ENCODE measurements at regions not wholly inside any gene's neighbourhood (a gene's known extent, or its start where the extent isn't known, plus 50 kb on each side); places are given as distances from the start of the nearest gene placed in this dataset.

DNA sequence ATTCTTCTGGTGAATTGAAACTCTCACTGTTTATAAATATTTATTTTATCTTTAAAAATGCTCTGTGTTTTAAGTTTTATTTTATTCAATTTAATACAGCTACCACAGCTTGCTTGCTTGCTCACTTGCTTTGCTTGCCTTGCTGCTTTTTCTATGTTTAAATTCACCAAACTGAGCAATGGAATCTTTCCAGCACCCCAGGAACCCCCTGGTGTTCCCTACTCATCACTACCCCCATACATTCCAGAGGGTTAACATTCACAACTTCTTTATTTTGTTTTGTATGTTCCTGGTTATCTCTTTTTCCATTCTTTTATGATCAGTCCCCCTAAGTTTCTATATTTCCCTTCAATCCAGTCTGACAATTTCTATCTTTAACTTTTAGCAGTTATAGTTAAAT lies 166.5 kb upstream of the COL1A2 start:
- DNase-seq (ENCODE audit: low read depth in 3 of 3), result no peak

DNA sequence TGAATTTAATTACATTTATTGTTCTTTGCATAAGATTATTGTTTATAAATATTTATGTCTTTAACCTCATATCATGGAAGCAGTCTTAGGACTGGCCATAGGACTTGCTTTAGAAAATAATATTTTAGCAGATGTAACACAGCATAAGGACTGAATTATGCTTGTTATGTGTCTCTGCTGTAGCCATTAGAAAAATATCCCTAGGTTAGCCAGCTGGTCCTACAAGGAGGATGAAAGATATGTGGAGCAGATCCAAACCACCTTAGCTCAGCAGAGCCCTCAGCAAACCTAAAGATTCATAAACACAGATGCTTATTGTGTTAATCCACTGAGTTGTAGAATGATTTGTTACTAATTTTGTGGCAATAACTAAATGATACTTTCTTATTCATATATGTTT lies 166.0 kb upstream of the COL1A2 start:
- no peak for DNase-seq (ENCODE audit: low read depth in 3 of 3)

DNA sequence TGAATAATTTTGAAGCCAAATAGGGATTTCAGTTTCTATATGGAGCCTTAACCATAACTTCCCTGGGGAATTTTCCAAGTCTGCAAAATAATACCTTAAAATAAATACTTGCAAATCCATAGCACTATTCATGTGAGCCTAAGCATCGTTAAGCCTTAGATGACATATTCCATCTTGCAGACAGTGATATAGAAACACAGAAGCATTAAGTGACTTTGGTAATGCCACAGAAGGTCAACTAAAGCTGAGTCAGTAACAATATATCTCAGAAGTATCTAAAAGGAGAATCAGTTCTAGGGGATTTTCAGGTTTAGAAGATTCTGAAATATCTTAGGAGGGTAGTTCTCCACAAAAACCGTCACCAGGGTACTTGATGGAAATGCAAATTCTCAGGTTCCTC lies 163.4 kb upstream of the COL1A2 start:
- no peak for DNase-seq (ENCODE audit: low read depth in 3 of 3)

DNA sequence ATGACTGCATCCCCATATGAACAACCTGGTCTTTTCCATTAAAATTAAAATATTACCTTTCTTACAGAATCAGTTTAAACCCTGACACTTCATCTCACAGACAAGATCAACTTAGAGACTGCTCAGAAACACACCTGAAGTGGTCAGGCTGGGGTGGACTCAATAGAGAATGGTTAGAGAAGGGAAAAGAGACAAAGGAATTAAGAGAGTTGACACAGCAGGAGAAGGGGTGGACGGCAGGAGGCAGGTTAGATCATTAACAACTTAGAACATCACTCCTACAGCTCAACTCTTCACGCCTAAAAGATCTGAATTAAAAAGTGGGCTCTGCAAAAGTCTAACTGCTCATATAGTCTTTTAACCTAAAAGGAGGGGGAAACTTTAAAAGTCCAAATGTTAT lies 157.7 kb upstream of the COL1A2 start:
- DNase-seq (ENCODE audit: low read depth in 3 of 3), result no peak

DNA sequence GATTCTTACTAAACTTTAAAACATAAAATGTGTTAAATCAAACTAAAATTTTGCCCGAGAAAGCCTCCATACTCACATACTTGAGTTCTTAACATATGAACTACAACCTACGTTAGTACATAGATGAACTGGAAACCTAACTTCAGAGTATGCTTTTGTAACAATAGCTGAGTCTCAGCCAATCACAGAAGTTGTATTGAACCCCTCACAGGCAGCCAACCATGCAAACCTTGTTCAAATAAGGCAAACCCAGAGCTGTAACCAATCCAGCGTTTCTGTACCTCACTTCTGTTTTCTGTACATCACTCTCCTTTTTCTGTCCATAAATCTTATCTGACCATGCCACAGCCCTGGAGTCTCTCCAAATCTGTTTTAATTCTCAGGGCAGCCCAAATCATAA lies 157.3 kb upstream of the COL1A2 start:
- no peak for DNase-seq (ENCODE audit: low read depth in 3 of 3)

DNA sequence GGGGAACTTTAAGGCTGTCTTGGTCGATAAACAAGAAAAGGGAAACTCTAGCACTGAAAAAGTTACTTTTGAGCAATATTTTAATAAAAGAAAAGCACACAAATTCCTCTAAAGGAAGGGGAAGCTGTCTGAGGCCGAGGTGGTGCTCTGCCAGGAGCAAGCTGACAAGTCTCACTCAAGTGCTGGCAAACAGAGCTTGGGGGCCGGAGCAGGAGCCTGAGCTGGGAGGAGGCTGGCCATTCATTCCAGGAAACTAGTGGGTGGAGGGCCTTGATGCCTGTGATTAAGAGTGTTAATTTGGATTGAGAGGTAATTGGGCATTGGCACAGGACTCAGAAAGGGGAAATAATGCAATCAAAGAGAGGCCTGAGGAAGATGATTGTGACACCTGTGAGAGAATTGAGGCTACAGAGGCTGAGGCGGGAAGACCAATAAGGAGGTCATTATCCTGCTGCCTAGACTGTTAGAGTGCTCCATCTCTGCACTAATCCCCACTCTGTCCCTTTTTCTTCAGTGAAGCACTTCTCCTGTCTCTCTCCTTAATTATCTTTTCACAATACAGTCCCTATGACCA lies 154.9 kb upstream of the COL1A2 start:
- no peak for DNase-seq (ENCODE audit: low read depth in 3 of 3)

DNA sequence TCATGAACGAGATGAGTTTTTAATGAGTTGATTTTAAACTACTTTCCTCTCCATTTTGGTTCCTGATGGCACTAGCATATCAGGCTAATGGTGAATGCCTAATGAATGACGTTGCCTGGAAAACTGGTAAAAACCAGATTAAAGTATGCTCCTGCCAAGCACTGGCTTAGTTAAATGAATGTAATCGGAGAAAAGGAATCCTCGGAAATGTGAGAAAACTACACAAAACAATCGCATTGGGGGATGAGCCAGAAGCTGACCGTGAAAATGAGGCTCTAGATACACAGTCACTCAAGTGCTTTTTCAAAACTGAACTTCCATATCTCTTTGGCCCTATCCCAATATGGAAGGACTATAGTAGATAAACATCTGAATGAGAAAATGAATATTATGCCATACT lies 153.8 kb upstream of the COL1A2 start:
- DNase-seq (ENCODE audit: low read depth in 3 of 3), result no peak

DNA sequence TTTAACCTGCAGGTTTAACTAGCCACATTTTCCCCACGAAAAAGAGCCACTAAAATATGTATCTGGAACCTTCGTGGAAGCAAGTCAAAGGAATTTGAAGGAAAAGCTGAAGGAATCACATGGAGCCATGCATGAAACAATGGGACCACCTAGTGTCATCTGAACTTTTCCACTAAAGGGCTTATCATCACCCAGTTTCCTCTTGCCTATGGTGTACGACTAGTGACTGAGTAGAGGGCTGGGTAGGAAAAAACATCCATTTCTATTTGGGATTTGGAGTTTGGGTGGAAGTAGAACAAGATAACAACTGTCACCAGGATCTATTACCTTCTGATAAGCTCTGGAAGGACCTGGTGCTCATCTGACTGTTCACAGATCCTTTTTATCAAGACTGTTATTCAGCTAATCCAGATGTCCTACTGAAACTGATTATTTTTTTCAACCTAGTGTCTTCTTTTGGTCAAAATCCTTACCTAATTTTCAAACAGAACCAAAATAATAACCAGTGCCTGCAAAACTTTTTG lies 153.2 kb upstream of the COL1A2 start:
- no peak for DNase-seq (ENCODE audit: low read depth in 3 of 3)

DNA sequence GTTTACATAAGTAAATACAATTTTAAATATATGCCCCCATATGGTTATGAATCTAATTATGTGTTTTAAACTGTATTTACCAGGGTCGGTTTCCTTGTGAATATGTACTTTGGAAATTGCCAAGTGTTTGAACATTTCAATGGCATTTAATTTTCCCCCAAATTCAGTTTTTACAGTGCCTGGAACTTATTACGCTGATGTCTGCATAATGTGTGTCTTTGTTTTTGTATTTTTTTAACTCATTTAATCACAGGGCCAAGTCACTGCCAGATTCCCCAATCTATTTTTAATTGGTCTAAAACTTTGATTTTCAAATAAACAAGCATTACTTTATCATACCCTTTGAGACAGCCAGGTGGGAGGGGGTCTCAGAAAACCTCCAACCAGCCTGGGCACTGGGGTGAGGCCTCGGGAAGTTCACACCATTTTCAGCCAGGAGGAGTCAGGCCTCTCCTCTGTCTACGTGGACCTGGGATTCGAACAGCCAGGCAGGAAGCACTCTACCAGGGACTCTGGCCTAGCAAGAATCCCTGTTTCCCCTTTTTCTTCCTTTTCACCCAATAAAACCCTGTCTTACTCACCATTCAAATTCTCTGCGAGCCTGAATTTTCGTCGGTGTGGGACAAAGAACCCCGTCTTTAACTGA lies 151.5 kb upstream of the COL1A2 start:
- DNase-seq (ENCODE audit: low read depth in 3 of 3), result no peak

DNA sequence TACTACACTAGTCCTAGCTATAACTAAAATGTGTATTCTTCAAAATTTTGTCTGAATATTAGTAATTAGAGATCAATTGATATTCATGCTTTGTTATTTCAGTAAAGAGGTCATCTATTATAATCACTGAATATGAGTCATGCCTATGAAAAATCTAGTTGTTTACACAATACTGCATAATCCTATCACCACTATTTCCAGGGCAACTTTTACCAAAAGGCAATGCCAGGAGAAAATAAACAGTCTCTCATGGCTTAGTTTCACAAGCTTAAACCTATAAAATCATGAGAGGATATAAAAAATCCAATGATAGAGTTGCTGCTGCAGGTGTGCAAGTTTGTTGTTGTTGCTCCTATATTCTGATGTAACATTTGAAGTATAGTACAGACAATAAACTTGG lies 149.9 kb upstream of the COL1A2 start:
- DNase-seq (ENCODE audit: low read depth in 3 of 3), result no peak

DNA sequence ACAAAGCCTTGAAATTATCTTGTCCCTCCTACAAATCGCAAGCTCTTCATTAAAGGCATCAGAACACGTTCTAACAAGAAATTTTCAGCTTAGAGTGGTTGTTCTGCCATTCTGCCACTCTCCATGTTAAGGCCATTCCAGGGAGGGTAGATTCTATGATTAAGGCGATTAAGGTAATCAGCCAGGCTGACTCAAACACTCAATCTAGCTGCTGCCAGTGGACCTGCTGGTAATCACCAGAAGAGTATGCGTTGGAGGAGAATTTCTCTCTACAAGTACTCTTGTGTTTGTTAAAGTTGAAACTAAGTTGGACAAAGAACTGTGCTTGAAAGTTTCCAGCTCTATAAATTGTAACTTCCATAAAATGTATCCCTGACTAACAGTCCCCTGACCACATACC lies 149.2 kb upstream of the COL1A2 start:
- no peak for DNase-seq (ENCODE audit: low read depth in 3 of 3)

DNA sequence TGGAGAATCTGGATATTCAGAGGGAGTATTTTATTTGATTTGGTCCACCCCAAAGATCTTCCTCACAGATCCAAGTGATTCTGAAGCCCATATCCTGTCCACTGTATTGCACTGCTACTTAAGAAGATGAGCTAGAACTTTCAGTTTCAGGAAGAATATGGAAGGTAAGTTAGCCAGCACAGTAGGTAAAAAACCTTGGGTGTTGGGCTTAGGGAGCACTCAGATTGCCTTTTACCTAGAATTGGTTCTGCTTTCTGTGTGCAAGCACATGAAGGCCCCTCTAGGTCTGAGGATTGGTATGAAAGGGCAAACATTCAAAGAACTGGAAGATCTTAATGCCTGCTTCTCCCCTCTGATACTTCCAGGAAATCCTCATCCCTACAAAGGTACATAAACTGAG lies 146.7 kb upstream of the COL1A2 start:
- no peak for DNase-seq (ENCODE audit: low read depth in 3 of 3)

DNA sequence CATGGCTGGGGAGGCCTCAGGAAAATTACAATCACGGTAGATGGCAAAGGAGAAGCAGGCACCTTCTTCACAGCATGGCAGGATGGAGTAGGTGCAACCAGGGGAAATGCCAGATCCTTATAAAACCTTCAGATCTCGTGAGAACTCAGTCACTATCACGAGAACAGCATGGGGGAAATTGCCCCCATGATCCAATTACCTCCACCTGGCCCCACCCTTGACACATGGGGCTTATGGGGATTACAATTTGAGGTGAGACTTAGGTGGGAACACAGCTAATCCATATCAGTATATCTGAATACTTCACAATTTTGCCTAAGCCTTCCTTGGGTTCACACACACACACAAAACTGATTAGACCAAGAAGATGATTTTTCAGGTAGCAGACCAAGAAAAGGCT lies 145.1 kb upstream of the COL1A2 start:
- no peak for DNase-seq (ENCODE audit: low read depth in 3 of 3)

DNA sequence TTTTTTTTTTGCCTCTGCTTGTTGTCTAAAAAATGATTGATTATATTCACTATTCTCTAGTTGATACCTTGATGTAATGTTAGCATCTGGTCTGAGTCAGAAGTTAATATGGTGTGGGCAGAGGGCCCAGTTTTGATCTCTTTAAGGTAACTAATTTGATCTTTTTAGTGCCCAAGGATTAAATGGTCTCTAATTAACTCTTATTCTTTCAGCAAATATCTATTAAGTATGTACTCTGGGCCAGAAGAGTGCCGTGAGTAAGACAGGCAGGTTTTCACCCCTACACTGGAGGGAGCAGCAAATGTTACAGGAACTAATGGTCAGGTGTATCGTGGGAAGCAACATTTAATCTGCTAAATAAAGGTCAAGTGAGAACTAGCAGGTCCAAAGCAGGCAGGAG lies 144.6 kb upstream of the COL1A2 start:
- no peak for DNase-seq (ENCODE audit: low read depth in 3 of 3)

DNA sequence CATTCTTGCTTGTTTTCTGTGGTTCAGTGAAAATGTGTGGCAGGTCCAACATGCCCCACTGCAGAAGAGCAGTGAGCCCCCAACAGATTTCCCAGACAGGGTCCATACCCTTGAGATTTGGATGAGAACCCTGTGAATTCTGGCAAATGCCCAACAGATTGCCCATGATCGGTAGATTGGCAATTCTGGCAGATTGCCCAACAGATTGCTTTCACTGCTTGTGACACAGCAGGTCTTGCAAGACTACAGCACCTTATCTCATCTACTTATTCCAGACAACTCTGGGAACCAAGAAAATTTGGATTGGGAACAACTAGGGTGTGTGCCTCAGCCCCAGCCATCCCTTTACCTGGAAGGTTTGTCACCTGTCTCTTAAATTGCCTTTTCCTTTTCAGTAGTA lies 143.7 kb upstream of the COL1A2 start:
- no peak for DNase-seq (ENCODE audit: low read depth in 3 of 3)

DNA sequence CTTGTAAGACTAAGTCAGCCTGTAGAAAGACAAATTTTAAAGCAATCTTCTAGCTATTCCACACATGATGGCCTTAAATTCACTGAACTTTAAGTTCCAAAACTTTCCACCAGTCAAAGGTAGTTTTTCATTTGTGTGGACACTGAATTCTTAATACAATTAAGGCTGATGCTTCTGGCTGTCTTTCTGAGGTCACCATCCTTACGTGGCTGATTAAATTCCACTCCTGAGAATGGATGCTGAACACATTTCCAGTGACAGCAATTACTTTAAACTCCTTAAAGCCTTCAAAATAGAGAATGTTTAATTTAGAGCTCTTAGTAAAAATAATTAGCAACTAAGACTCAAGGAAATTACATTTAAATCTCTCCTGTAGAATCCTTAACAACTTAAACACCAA lies 142.6 kb upstream of the COL1A2 start:
- no peak for DNase-seq (ENCODE audit: low read depth in 3 of 3)

DNA sequence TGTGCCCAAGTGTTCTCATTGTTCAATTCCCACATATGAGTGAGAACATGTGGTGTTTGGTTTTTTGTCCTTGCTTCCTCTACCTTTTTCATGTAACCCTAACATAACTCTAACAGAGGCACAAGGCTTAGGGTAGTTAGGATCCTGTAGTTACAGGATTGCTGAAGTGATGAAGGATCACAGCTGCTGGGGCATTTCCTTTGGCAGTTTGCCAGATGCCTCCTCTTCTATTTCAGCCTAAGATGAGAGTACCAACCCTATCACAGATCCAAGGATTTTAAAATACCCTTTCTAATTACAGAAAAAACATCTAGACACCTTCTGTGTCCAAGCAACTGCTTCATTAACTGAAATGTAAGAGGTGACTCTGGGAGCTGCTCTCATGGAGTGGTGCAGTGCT lies 141.7 kb upstream of the COL1A2 start:
- DNase-seq (ENCODE audit: low read depth in 3 of 3), result no peak

DNA sequence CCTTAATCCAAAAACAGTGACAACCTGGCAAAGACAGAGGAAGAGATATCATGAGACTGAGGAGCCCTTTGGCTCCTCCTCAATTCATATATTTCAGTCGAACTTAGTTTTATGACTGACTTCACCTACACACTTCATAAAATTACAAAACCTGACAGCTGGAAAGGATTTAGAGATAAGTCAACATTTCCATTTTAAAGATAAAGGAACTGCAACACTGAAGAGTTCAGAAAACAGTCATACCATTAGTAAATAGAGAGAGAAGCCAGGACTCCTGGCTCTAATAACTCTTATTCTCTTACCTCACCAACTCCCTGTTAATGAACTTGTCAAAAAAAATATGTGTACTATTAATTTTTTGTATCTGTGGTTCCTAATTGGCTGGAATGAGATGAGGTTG lies 141.0 kb upstream of the COL1A2 start:
- DNase-seq (ENCODE audit: low read depth in 3 of 3), result no peak

DNA sequence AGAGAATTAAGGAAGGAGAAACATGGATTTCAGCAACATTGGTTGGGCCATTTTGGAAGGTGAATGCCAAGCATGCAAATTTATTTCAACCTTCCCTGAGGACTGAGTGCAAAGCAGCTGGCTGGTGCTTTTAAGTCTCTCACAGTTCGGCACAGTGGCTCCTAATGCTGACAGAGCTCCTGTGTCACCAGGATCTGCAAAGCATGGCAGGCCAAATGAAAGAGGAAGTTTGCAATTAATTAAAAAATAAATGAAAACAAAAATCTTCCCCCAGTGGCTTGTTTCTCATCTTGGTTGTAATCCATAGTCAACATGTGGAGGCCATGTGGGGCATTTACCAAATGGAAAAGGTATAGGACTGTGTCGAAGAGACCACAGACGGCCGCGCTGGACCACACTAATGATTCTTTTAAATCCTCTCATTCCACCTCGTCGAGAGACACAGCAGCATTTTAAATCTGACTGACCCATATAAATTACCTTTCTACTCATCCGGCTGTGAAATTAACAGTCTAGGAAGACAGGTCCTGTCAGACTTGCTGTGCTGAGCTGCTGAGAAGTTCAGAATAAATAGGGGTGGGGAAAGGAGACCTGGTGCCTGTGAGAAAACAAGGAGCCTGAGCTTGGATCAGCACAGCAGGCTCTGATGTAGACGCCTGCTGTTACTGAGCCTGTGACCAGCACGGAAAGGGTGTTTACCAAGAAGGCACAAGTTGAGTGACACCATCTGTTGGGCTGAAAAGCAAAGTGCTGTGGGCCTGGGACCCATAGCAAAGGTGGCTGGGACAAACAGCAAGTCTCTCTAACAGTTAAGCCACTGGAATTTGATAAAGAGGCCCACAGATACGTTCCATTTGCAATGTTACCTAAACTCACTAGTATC lies 136.0 kb upstream of the COL1A2 start:
- DNase-seq (ENCODE audit: low read depth in 3 of 3), result no peak

DNA sequence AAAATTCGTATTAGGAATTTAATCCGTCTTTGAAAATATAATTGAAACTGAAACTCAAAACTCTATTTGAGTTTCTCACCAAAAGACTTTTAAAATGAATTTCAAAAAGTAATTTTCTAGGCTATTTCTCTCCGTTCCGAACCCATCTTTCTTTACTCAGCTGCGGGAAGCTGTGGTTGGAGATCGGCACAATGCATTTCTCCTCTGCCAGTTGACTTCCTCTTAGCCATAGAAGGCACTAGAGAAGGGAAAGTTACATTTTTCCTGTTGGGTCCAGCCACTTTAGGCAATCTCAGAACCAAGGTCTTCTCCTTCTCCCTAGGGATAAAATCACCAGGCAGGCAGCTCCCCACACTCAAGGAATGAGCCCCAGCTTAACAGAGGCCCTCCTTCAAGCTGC lies 133.6 kb upstream of the COL1A2 start:
- no peak for DNase-seq (ENCODE audit: low read depth in 3 of 3)

DNA sequence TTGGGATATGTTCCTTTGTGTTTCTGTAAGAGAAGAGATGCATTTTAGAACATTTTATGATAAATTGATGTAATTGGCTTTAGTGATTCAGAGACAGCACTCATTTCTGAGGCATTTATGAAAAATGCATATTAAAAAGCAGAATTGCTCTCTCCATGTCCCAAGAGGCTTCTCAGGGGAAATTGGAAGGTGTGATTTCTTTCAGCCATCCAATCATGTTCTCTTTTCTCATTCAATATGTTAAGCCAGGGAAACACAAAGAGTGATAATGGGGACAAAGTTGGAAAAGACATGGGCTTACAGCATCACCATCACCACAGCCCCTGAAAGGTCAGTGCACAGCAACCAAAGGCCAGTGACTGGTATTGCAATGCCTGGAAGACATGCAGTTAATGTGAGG lies 129.9 kb upstream of the COL1A2 start:
- DNase-seq (ENCODE audit: low read depth in 3 of 3), result no peak

DNA sequence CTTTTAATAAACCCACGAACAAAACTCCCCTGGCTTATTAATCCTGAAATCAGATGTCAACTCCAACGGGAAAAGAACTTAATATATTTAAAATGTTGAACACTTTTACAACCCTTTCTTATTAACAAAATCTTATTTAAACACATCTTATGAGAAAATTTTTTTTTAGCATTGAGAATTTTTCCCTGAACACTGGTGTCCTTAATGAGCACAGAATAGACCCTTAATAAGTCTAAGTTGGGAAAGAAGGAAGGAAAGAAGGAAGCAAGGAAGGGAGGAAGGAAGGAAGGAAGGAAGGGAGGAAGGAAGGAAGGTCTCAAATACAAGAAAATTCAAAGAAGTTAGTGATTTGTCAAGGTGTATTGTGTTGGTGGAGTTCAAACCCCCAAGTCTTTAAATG lies 129.2 kb upstream of the COL1A2 start:
- DNase-seq (ENCODE audit: low read depth in 3 of 3), result no peak

DNA sequence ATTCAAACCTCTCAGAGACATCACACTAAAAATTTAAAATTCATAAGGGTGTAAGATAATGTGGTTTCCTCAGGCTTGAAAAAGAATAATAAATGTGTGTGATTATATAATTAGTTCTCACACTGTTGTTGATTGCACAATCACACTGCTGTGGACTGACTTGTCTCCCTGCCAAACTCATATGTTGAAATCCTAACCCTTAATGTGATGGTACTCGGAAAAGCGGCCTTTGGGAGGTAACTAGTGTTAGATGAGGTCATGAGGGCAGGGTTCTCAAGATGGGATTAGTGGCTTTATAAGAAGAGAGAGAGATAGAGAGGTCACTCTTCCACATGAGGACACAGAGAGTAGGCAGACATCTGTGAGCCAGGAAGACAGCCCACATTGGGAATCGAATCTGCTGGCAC lies 128.5 kb upstream of the COL1A2 start:
- DNase-seq (ENCODE audit: low read depth in 3 of 3), result no peak

Measured in stimulated activated CD4-positive, alpha-beta T cell treated with anti-CD3 and anti-CD28 coated beads, TNF-alpha, amount 100 ng/mL, for 4 hours (primary cell).